H1 (cell line): ENCODE measurements at regions not wholly inside any gene's neighbourhood (a gene's known extent, or its start where the extent isn't known, plus 50 kb on each side); places are given as distances from the start of the nearest gene placed in this dataset.

Source experiments
- BACH1 ChIP-seq: IDR thresholded peaks from 2 replicates; pipeline ENCODE4 v1.6.1; 2012; ENCODE audit warnings: low read length, improper control_type of control experiment
- CBX8 ChIP-seq: fragments of 300-800, 300-1000 bp; sonication (generic); IDR thresholded peaks from 2 replicates; pipeline ENCODE4 v1.7.1; 2016; ENCODE audit warnings: low read depth, low read length, borderline replicate concordance
- EP300 ChIP-seq, 2 experiments: IDR thresholded peaks; 1 replicate in 1 of 2; 2 replicates in 1 of 2; pipeline ENCODE4 v1.6.1; 2011 to 2012; ENCODE audit warnings: low read depth in 2 of 2, low read length in 2 of 2, mild to moderate bottlenecking in 2 of 2, borderline replicate concordance in 1 of 2, inconsistent platforms in 1 of 2, moderate library complexity in 1 of 2
- KDM5A ChIP-seq: fragments of 200-600 bp; IDR thresholded peaks from 2 replicates; pipeline ENCODE4 v1.7.1; 2012; ENCODE audit warnings: mild to moderate bottlenecking, low read length, inconsistent platforms, mixed read lengths

DNA sequence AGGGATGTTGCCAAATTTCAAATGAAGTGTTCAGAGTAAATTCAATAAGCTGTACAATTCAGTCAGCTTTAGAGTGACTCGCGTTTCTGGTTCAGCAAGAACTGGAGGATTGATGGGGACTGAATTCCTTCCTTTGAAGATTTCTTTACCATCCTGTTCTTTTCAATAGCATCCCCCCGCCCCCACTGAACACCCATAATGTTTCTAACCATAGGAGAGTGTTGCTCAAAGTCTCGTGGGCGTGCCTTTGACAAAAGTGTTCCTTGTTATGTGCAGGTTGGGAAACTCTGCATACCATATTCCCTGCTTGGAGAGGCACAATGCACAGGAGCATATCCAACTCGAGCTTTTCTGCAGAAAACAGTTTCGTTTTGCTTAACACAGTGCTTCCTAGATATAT lies 323.5 kb upstream of the CASK start (continued):
- no peak for TF ChIP-seq CBX8
- no peak for TF ChIP-seq EP300 (IDR thresholded peaks at IDR 0.05; ENCODE audit: borderline replicate concordance in 1 of 2, low read depth in 2 of 2, low read length in 2 of 2)
- no peak for TF ChIP-seq BACH1
- TF ChIP-seq KDM5A: no peak
